Inflammatory macrophage treated with lipopolysaccharide for 4 hours (primary cell): ENCODE measurements at regions not wholly inside any gene's neighbourhood (a gene's known extent, or its start where the extent isn't known, plus 50 kb on each side); places are given as distances from the start of the nearest gene placed in this dataset.

Experiments used
- DNase-seq: peaks from one replicate; pipeline ENCODE4 v3.0.0-alpha.2; 2020

- no peak for DNase-seq
Observed at GRCh38 chr6:126764104-126764503, 354.4 kb upstream of the RSPO3 start.

GRCh38 chr6:126764671-126765070 is 353.8 kb upstream of the RSPO3 start:
- no peak for DNase-seq

- no peak for DNase-seq
Observed at GRCh38 chr6:126766820-126767219, 351.7 kb upstream of the RSPO3 start.

GRCh38 chr6:126767711-126768110 is 350.8 kb upstream of the RSPO3 start:
- DNase-seq: no peak

- DNase-seq: no peak
Observed at GRCh38 chr6:126770176-126770575, 348.3 kb upstream of the RSPO3 start.

- no peak for DNase-seq
Observed at GRCh38 chr6:126773112-126773805, 345.2 kb upstream of the RSPO3 start.

GRCh38 chr6:126779331-126779730 is 339.1 kb upstream of the RSPO3 start:
- no peak for DNase-seq

- no peak for DNase-seq
Observed at GRCh38 chr6:126781582-126781981, 336.9 kb upstream of the RSPO3 start.

- DNase-seq: no peak
Observed at GRCh38 chr6:126784161-126784790, 334.2 kb upstream of the RSPO3 start.

GRCh38 chr6:126786262-126786661 is 332.2 kb upstream of the RSPO3 start:
- no peak for DNase-seq

- no peak for DNase-seq
Observed at GRCh38 chr6:126787635-126788034, 330.8 kb upstream of the RSPO3 start.

- DNase-seq: no peak
Observed at GRCh38 chr6:126788861-126789365, 329.6 kb upstream of the RSPO3 start.

- no peak for DNase-seq
Observed at GRCh38 chr6:126792340-126793085, 326.0 kb upstream of the RSPO3 start.

GRCh38 chr6:126795161-126795560 is 323.3 kb upstream of the RSPO3 start:
- DNase-seq: no peak

- DNase-seq: no peak
Observed at GRCh38 chr6:126797981-126798380, 320.5 kb upstream of the RSPO3 start.

GRCh38 chr6:126803769-126804168 is 314.7 kb upstream of the RSPO3 start:
- no peak for DNase-seq

- peak; percentile 43 for DNase-seq
Observed at GRCh38 chr6:126804332-126805064, 314.0 kb upstream of the RSPO3 start.

- DNase-seq: no peak
Observed at GRCh38 chr6:126805861-126806260, 312.6 kb upstream of the RSPO3 start.

- DNase-seq: no peak
Observed at GRCh38 chr6:126807876-126808275, 310.6 kb upstream of the RSPO3 start.

- no peak for DNase-seq
Observed at GRCh38 chr6:126811321-126811720, 307.1 kb upstream of the RSPO3 start.

- DNase-seq: no peak
Observed at GRCh38 chr6:126812010-126812409, 306.5 kb upstream of the RSPO3 start.

GRCh38 chr6:126812651-126813050 is 305.8 kb upstream of the RSPO3 start:
- no peak for DNase-seq

- no peak for DNase-seq
Observed at GRCh38 chr6:126820634-126821033, 297.8 kb upstream of the RSPO3 start.
